H9 (cell line): ENCODE measurements at regions not wholly inside any gene's neighbourhood (a gene's known extent, or its start where the extent isn't known, plus 50 kb on each side); places are given as distances from the start of the nearest gene placed in this dataset.

Experiments used
- DNase-seq: peaks from one replicate; pipeline ENCODE4 v3.0.0-alpha.2; 2017
- H2AFZ ChIP-seq: one replicate; pipeline ENCODE4 v1.6.1; 2013; ENCODE audit warnings: mild to moderate bottlenecking, low read length, control low read depth, moderate library complexity
- H2AK5ac ChIP-seq: 2 replicates; pipeline ENCODE4 v1.6.1; 2013; ENCODE audit warnings: low read length, control low read depth, mixed read lengths; ENCODE audit not compliant: insufficient read length
- H2BK120ac ChIP-seq: one replicate; pipeline ENCODE4 v1.6.1; 2013; ENCODE audit warnings: low read depth, mild to moderate bottlenecking, low read length, control low read depth, inconsistent platforms; ENCODE audit not compliant: poor library complexity, severe bottlenecking
- H2BK12ac ChIP-seq: 2 replicates; pipeline ENCODE4 v1.6.1; 2013; ENCODE audit warnings: low read length, control low read depth, mixed read lengths, low read depth; ENCODE audit not compliant: insufficient read length
- H2BK15ac ChIP-seq: 2 replicates; pipeline ENCODE4 v1.6.1; 2013; ENCODE audit warnings: low read depth, low read length, control low read depth
- H2BK20ac ChIP-seq: one replicate; pipeline ENCODE4 v1.6.1; 2013; ENCODE audit warnings: low read depth, mild to moderate bottlenecking, low read length, control low read depth, inconsistent platforms; ENCODE audit not compliant: poor library complexity, severe bottlenecking
- H2BK5ac ChIP-seq: 2 replicates; pipeline ENCODE4 v1.6.1; 2013; ENCODE audit warnings: low read length, control low read depth, mixed read lengths; ENCODE audit not compliant: insufficient read length
- H3K14ac ChIP-seq: 2 replicates; pipeline ENCODE4 v1.6.1; 2013; ENCODE audit warnings: low read length, control low read depth; ENCODE audit not compliant: insufficient read depth
- H3K18ac ChIP-seq: 2 replicates; pipeline ENCODE4 v1.6.1; 2013; ENCODE audit warnings: low read depth, mild to moderate bottlenecking, mixed read lengths, low read length, control low read depth; ENCODE audit not compliant: insufficient read length
- H3K23ac ChIP-seq: 2 replicates; pipeline ENCODE4 v1.6.1; 2013; ENCODE audit warnings: low read length, control low read depth, mixed read lengths, low read depth; ENCODE audit not compliant: insufficient read length
- H3K23me2 ChIP-seq: 2 replicates; pipeline ENCODE4 v1.6.1; 2013; ENCODE audit warnings: low read depth, mild to moderate bottlenecking, mixed read lengths, low read length, control low read depth; ENCODE audit not compliant: insufficient read length, poor library complexity, severe bottlenecking
- H3K27ac ChIP-seq: 2 replicates; pipeline ENCODE4 v1.5.1; 2013; ENCODE audit warnings: low read length, control low read depth, mixed read lengths, low read depth; ENCODE audit not compliant: insufficient read length
- H3K27me3 ChIP-seq: 2 replicates; pipeline ENCODE4 v1.6.1; 2013; ENCODE audit warnings: low read length, control low read depth, inconsistent platforms; ENCODE audit not compliant: insufficient read depth
- H3K4ac ChIP-seq: 2 replicates; pipeline ENCODE4 v1.6.1; 2013; ENCODE audit warnings: low read depth, mild to moderate bottlenecking, control low read depth, inconsistent platforms, low read length, moderate library complexity
- H3K4me1 ChIP-seq: 2 replicates; pipeline ENCODE4 v1.6.1; 2013; ENCODE audit warnings: low read length, control low read depth, inconsistent platforms; ENCODE audit not compliant: insufficient read depth
- H3K4me2 ChIP-seq: 2 replicates; pipeline ENCODE4 v1.6.1; 2013; ENCODE audit warnings: low read length, control low read depth, mixed read lengths; ENCODE audit not compliant: insufficient read length, insufficient read depth
- H3K56ac ChIP-seq: 2 replicates; pipeline ENCODE4 v1.6.1; 2013; ENCODE audit warnings: low read depth, mild to moderate bottlenecking, mixed read lengths, low read length, control low read depth; ENCODE audit not compliant: insufficient read length
- H3K79me1 ChIP-seq: 2 replicates; pipeline ENCODE4 v1.6.1; 2013; ENCODE audit warnings: low read depth, mild to moderate bottlenecking, moderate library complexity, low read length, control low read depth, inconsistent platforms; ENCODE audit not compliant: insufficient read depth, poor library complexity, severe bottlenecking
- H3K79me2 ChIP-seq: 2 replicates; pipeline ENCODE4 v1.6.1; 2013; ENCODE audit warnings: low read length, control low read depth, inconsistent platforms; ENCODE audit not compliant: insufficient read depth
- H3K9ac ChIP-seq: 2 replicates; pipeline ENCODE4 v1.6.1; 2013; ENCODE audit warnings: low read length, control low read depth, mixed read lengths; ENCODE audit not compliant: insufficient read length; ENCODE audit errors: extremely low read depth
- H3K9me3 ChIP-seq: one replicate; pipeline ENCODE4 v1.6.1; 2013; ENCODE audit warnings: low read depth, low read length, inconsistent platforms; ENCODE audit not compliant: control insufficient read depth
- H3T11ph ChIP-seq: one replicate; pipeline ENCODE4 v1.6.1; 2013; ENCODE audit warnings: mild to moderate bottlenecking, low read length, control low read depth, inconsistent platforms
- H4K20me1 ChIP-seq: one replicate; pipeline ENCODE4 v1.6.1; 2013; ENCODE audit not compliant: control insufficient read depth, insufficient read length, insufficient read depth
- H4K5ac ChIP-seq: 2 replicates; pipeline ENCODE4 v1.6.1; 2013; ENCODE audit warnings: low read depth, mild to moderate bottlenecking, mixed read lengths, low read length, control low read depth; ENCODE audit not compliant: insufficient read length
- H4K8ac ChIP-seq: replicated peaks from 2 replicates; pipeline ENCODE4 v1.6.1; 2013; ENCODE audit warnings: low read length, control low read depth, mixed read lengths, low read depth; ENCODE audit not compliant: insufficient read length
- H4K91ac ChIP-seq: 2 replicates; pipeline ENCODE4 v1.6.1; 2013; ENCODE audit warnings: low read depth, mild to moderate bottlenecking, moderate library complexity, mixed read lengths, low read length, control low read depth; ENCODE audit not compliant: insufficient read length
- H3K27ac Mint-ChIP-seq, 3 experiments: 2 replicates in 2 of 3; 3 replicates in 1 of 3; pipeline ENCODE4 v1.8.0; 2020 to 2021; ENCODE audit warnings: mixed read lengths in 3 of 3, mild to moderate bottlenecking in 1 of 3, moderate library complexity in 1 of 3
- H3K27me3 Mint-ChIP-seq: 2 replicates; pipeline ENCODE4 v1.8.0; 2021; ENCODE audit warnings: low read depth, mild to moderate bottlenecking, moderate library complexity, mixed read lengths
- H3K36me3 Mint-ChIP-seq, 3 experiments: 2 replicates in 2 of 3; 3 replicates in 1 of 3; pipeline ENCODE4 v1.8.0; 2020 to 2021; ENCODE audit warnings: low read depth in 3 of 3, mixed read lengths in 3 of 3; ENCODE audit not compliant: insufficient read depth in 1 of 3
- H3K4me1 Mint-ChIP-seq, 2 experiments: 2 replicates each; pipeline ENCODE4 v1.8.0; 2020; ENCODE audit warnings: mixed read lengths in 2 of 2
- H3K4me3 Mint-ChIP-seq, 2 experiments: 2 replicates in 1 of 2; 3 replicates in 1 of 2; pipeline ENCODE4 v1.8.0; 2020 to 2021; ENCODE audit warnings: mild to moderate bottlenecking in 2 of 2, mixed read lengths in 2 of 2, moderate library complexity in 1 of 2
- H3K9me3 Mint-ChIP-seq, 2 experiments: 2 replicates in 1 of 2; 3 replicates in 1 of 2; pipeline ENCODE4 v1.8.0; 2020; ENCODE audit warnings: mild to moderate bottlenecking in 2 of 2, mixed read lengths in 2 of 2, moderate library complexity in 1 of 2
- WGBS: extraction: QIAGEN DNeasy Blood & Tissue Kit; methylation state at CpG from one replicate; pipeline ENCODE4 v1.1.7; 2013; ENCODE audit warnings: missing lambda C conversion rate, low lambda C conversion rate, mixed read lengths; ENCODE audit not compliant: insufficient read length; ENCODE audit errors: extremely low coverage; 5-methylcytosine and 5-hydroxymethylcytosine counted together
- TF ChIP-seq, protein P1 (sequence below): fragments of 200-600 bp; sonication (generic); conservative IDR thresholded peaks from 3 replicates; pipeline ENCODE4 v1.8.0; 2021; ENCODE audit warnings: antibody characterized with exemption, mild to moderate bottlenecking

DNA sequence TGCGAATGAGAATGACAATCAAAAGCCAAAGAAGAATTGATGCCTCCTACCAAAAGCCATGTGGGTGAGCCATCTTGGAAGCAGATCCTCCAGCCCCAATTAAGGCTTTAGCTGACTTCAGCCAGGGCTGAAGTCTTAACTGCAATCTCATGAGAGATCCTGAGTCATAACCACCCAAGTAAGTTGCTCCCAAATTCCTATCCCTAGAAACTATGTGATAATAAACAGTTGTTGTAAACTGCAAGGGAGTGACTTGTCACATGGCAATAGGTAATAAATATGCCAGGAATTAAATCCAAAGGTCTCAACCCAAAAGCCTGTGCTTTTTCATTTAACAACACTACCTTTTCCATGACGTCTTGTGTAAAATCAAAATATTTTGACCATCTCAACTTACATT lies 154.2 kb upstream of the TBL1X start:
- Histone ChIP-seq H3K27me3 (no peaks in the 10 kb centered on the region), H3K18ac (no peak overlapping the region), H3K23ac (no peak overlapping the region), H2BK12ac (no peak overlapping the region), H3K9ac (no peak overlapping the region), H2BK20ac (no peak overlapping the region), H3K79me2 (no peaks in the 10 kb centered on the region), H4K20me1 (no peaks in the 10 kb centered on the region), H3K4me1 (no peaks in the 10 kb centered on the region), H2AK5ac (no peak overlapping the region), H2BK5ac (no peak overlapping the region), H2BK120ac (no peak overlapping the region), H3K4me2 (no peak overlapping the region), H3K56ac (no peak overlapping the region), H2AFZ (no peak overlapping the region), H3K9me3 (no peaks in the 10 kb centered on the region), H3K27ac (no peak overlapping the region), H3K14ac (no peak overlapping the region), H3K79me1 (no peaks in the 10 kb centered on the region), H4K5ac (no peak overlapping the region), H3K4ac (no peak overlapping the region), H4K91ac (no peak overlapping the region), H3K23me2 (no peaks in the 10 kb centered on the region), H3T11ph (no peak overlapping the region), H2BK15ac (no peak overlapping the region), H4K8ac (no peak overlapping the region)
- peaks cover 0 to 53% of the 10 kb centered on the region in 2 experiments; a peak in 2 of 5 replicates for H3K9me3 Mint-ChIP-seq
- no CpG with 5 or more reads among the region's 2 CpGs for WGBS
- H3K36me3 Mint-ChIP-seq, result peaks cover 0 to 5% (median 4%) of the 10 kb centered on the region in 3 experiments; a peak in 1 of 7 replicates
- TF ChIP-seq, protein P1, sequence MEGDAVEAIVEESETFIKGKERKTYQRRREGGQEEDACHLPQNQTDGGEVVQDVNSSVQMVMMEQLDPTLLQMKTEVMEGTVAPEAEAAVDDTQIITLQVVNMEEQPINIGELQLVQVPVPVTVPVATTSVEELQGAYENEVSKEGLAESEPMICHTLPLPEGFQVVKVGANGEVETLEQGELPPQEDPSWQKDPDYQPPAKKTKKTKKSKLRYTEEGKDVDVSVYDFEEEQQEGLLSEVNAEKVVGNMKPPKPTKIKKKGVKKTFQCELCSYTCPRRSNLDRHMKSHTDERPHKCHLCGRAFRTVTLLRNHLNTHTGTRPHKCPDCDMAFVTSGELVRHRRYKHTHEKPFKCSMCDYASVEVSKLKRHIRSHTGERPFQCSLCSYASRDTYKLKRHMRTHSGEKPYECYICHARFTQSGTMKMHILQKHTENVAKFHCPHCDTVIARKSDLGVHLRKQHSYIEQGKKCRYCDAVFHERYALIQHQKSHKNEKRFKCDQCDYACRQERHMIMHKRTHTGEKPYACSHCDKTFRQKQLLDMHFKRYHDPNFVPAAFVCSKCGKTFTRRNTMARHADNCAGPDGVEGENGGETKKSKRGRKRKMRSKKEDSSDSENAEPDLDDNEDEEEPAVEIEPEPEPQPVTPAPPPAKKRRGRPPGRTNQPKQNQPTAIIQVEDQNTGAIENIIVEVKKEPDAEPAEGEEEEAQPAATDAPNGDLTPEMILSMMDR, result no peak
- H3K4me1 Mint-ChIP-seq, result no peaks in the 10 kb centered on the region
- no peak overlapping the region for H3K4me3 Mint-ChIP-seq
- no peak overlapping the region for H3K27ac Mint-ChIP-seq
- H3K27me3 Mint-ChIP-seq, result no peaks in the 10 kb centered on the region
- no peak for DNase-seq
